ENCODE measurements at regions not wholly inside any gene's neighbourhood (a gene's known extent, or its start where the extent isn't known, plus 50 kb on each side); places are given as distances from the start of the nearest gene placed in this dataset.
"Not testable (repeated sequence)": the region's sequence is repeated elsewhere in the genome, so short reads cannot be mapped to it uniquely, and the experiment has no call there.

GRCh38 chr5:44252545-44252944 is 136.7 kb downstream of the FGF10 start:
- DNase-seq (ENCODE audit: low spot score): no peak

GRCh38 chr5:44246986-44247385 is 142.2 kb downstream of the FGF10 start:
- DNase-seq (ENCODE audit: low spot score): no peak

GRCh38 chr5:44245935-44246334 is 143.3 kb downstream of the FGF10 start:
- no peak for DNase-seq (ENCODE audit: low spot score)

- no peak for DNase-seq (ENCODE audit: low spot score)
Measured at GRCh38 chr5:44242791-44243190, 146.4 kb downstream of the FGF10 start.

- DNase-seq (ENCODE audit: low spot score): no peak
Measured at GRCh38 chr5:44236040-44236439, 153.2 kb downstream of the FGF10 start.

GRCh38 chr5:44233691-44234090 is 155.5 kb downstream of the FGF10 start:
- DNase-seq (ENCODE audit: low spot score): no peak

GRCh38 chr5:44225231-44226160 is 163.7 kb downstream of the FGF10 start:
- no peak for DNase-seq (ENCODE audit: low spot score)

GRCh38 chr5:44199408-44199807 is 189.8 kb downstream of the FGF10 start:
- no peak for DNase-seq (ENCODE audit: low spot score)

- DNase-seq (ENCODE audit: low spot score): no peak
Measured at GRCh38 chr5:44189255-44189654, 200.0 kb downstream of the FGF10 start.

GRCh38 chr5:44187973-44188372 is 201.2 kb downstream of the FGF10 start:
- DNase-seq (ENCODE audit: low spot score): no peak

- DNase-seq (ENCODE audit: low spot score): no peak
Measured at GRCh38 chr5:44183753-44184152, 205.5 kb downstream of the FGF10 start.

GRCh38 chr5:44183312-44183711 is 205.9 kb downstream of the FGF10 start:
- DNase-seq (ENCODE audit: low spot score): no peak

- DNase-seq (ENCODE audit: low spot score): no peak
Measured at GRCh38 chr5:44178414-44178813, 210.8 kb downstream of the FGF10 start.

- no peak for DNase-seq (ENCODE audit: low spot score)
Measured at GRCh38 chr5:44167540-44167939, 221.7 kb downstream of the FGF10 start.

GRCh38 chr5:44160369-44160768 is 228.9 kb downstream of the FGF10 start:
- no peak for DNase-seq (ENCODE audit: low spot score)

- DNase-seq (ENCODE audit: low spot score): no peak
Measured at GRCh38 chr5:44150075-44150723, 239.0 kb downstream of the FGF10 start.

- not testable (repeated sequence) for DNase-seq (ENCODE audit: low spot score)
Measured at GRCh38 chr5:44117947-44118346, 271.3 kb downstream of the FGF10 start.

- not testable (repeated sequence) for DNase-seq (ENCODE audit: low spot score)
Measured at GRCh38 chr5:44108232-44108631, 281.0 kb downstream of the FGF10 start.

GRCh38 chr5:44099643-44100042 is 289.6 kb downstream of the FGF10 start:
- no peak for DNase-seq (ENCODE audit: low spot score)

GRCh38 chr5:44089424-44090144 is 299.6 kb downstream of the FGF10 start:
- DNase-seq (ENCODE audit: low spot score): no peak

- no peak for DNase-seq (ENCODE audit: low spot score)
Measured at GRCh38 chr5:44085083-44085482, 304.1 kb downstream of the FGF10 start.

GRCh38 chr5:44074547-44074946 is 314.7 kb downstream of the FGF10 start:
- DNase-seq (ENCODE audit: low spot score): not testable (repeated sequence)

GRCh38 chr5:44051591-44051990 is 337.6 kb downstream of the FGF10 start:
- no peak for DNase-seq (ENCODE audit: low spot score)

Measured in GM03348 (cell line).